ENCODE measurements at regions not wholly inside any gene's neighbourhood (a gene's known extent, or its start where the extent isn't known, plus 50 kb on each side); places are given as distances from the start of the nearest gene placed in this dataset.

- no CpG with 5 or more reads among the region's 1 CpG for WGBS (ENCODE audit: insufficient coverage, insufficient read length)
- H3K27ac ChIP-seq (ENCODE audit: low read length): no peak overlapping the region
- DNase-seq (ENCODE audit: low read depth, low spot score): no peak
- H3K4me1 ChIP-seq (ENCODE audit: control insufficient read depth, insufficient read depth, low read length): no peaks in the 10 kb centered on the region
- H3K27me3 ChIP-seq (ENCODE audit: control insufficient read depth, insufficient read depth, low read length): no peaks in the 10 kb centered on the region
- H3K36me3 ChIP-seq (ENCODE audit: control insufficient read depth, insufficient read depth, low read length): no peaks in the 10 kb centered on the region
- no peaks in the 10 kb centered on the region for H3K9me3 ChIP-seq (ENCODE audit: control insufficient read depth, insufficient read depth, low read length)
- H3K4me3 ChIP-seq (ENCODE audit: low read length): no peak overlapping the region
These were observed 467.7 kb downstream of the SH2D1A start for GRCh38 chrX:124814106-124814505.

DNA sequence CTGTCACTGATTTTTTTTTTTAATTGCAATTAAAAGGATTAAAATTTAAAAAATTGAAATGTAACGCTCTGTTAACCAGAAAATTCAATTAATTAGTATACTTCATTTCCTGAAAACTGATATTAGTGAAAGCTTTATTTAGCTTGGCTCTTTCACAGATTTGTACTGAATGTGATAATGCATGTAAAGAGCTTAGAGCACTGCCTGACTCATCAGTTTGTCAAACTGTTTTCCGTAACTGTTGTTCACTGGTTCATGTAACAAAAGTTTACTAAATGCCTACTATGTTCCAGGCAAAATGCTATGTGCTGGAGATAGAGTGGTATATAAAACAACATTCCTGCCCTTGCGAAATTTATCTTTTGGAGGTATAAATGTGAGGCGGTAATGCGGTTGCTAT, 471.7 kb downstream of the SH2D1A start:
- no CpG with 5 or more reads among the region's 5 CpGs for WGBS (ENCODE audit: insufficient coverage, insufficient read length)
- no peaks in the 10 kb centered on the region for H3K27me3 ChIP-seq (ENCODE audit: control insufficient read depth, insufficient read depth, low read length)
- DNase-seq (ENCODE audit: low read depth, low spot score): no peak

GRCh38 chrX:124818764-124819163, 472.4 kb downstream of the SH2D1A start:
- Histone ChIP-seq H3K9me3 (ENCODE audit: control insufficient read depth, insufficient read depth, low read length) (no peaks in the 10 kb centered on the region), H3K27me3 (ENCODE audit: control insufficient read depth, insufficient read depth, low read length) (no peaks in the 10 kb centered on the region)

More for the DNA sequence above, 471.7 kb downstream of the SH2D1A start:
- no peaks in the 10 kb centered on the region for H3K36me3 ChIP-seq (ENCODE audit: control insufficient read depth, insufficient read depth, low read length)
- no peak overlapping the region for H3K4me3 ChIP-seq (ENCODE audit: low read length)
- no peaks in the 10 kb centered on the region for H3K9me3 ChIP-seq (ENCODE audit: control insufficient read depth, insufficient read depth, low read length)
- H3K4me1 ChIP-seq (ENCODE audit: control insufficient read depth, insufficient read depth, low read length): no peaks in the 10 kb centered on the region
- H3K27ac ChIP-seq (ENCODE audit: low read length): no peak overlapping the region

GRCh38 chrX:124820738-124821137, 474.4 kb downstream of the SH2D1A start:
- no peak overlapping the region for H3K4me3 ChIP-seq (ENCODE audit: low read length)
- H3K9me3 ChIP-seq (ENCODE audit: control insufficient read depth, insufficient read depth, low read length): no peaks in the 10 kb centered on the region
- no peak for DNase-seq (ENCODE audit: low read depth, low spot score)
- H3K4me1 ChIP-seq (ENCODE audit: control insufficient read depth, insufficient read depth, low read length): no peaks in the 10 kb centered on the region
- H3K27ac ChIP-seq (ENCODE audit: low read length): no peak overlapping the region
- H3K36me3 ChIP-seq (ENCODE audit: control insufficient read depth, insufficient read depth, low read length): no peaks in the 10 kb centered on the region
- no CpG with 5 or more reads among the region's 1 CpG for WGBS (ENCODE audit: insufficient coverage, insufficient read length)
- no peaks in the 10 kb centered on the region for H3K27me3 ChIP-seq (ENCODE audit: control insufficient read depth, insufficient read depth, low read length)

More at GRCh38 chrX:124818764-124819163, 472.4 kb downstream of the SH2D1A start:
- no peak for DNase-seq (ENCODE audit: low read depth, low spot score)
- no CpG with 5 or more reads among the region's 1 CpG for WGBS (ENCODE audit: insufficient coverage, insufficient read length)
- H3K4me1 ChIP-seq (ENCODE audit: control insufficient read depth, insufficient read depth, low read length): no peaks in the 10 kb centered on the region
- H3K27ac ChIP-seq (ENCODE audit: low read length): no peak overlapping the region
- H3K4me3 ChIP-seq (ENCODE audit: low read length): no peak overlapping the region
- H3K36me3 ChIP-seq (ENCODE audit: control insufficient read depth, insufficient read depth, low read length): no peaks in the 10 kb centered on the region

GRCh38 chrX:124827258-124827845, 481.0 kb downstream of the SH2D1A start:
- no peak overlapping the region for H3K27ac ChIP-seq (ENCODE audit: low read length)
- no CpG with 5 or more reads among the region's 6 CpGs for WGBS (ENCODE audit: insufficient coverage, insufficient read length)
- no peaks in the 10 kb centered on the region for H3K36me3 ChIP-seq (ENCODE audit: control insufficient read depth, insufficient read depth, low read length)
- H3K27me3 ChIP-seq (ENCODE audit: control insufficient read depth, insufficient read depth, low read length): no peaks in the 10 kb centered on the region
- no peaks in the 10 kb centered on the region for H3K4me1 ChIP-seq (ENCODE audit: control insufficient read depth, insufficient read depth, low read length)
- DNase-seq (ENCODE audit: low read depth, low spot score): no peak
- H3K4me3 ChIP-seq (ENCODE audit: low read length): no peak overlapping the region
- H3K9me3 ChIP-seq (ENCODE audit: control insufficient read depth, insufficient read depth, low read length): no peaks in the 10 kb centered on the region

- WGBS (ENCODE audit: insufficient coverage, insufficient read length): no CpG with 5 or more reads among the region's 5 CpGs
- Histone ChIP-seq H3K4me1 (ENCODE audit: control insufficient read depth, insufficient read depth, low read length) (no peaks in the 10 kb centered on the region), H3K9me3 (ENCODE audit: control insufficient read depth, insufficient read depth, low read length) (no peaks in the 10 kb centered on the region), H3K27me3 (ENCODE audit: control insufficient read depth, insufficient read depth, low read length) (no peaks in the 10 kb centered on the region), H3K36me3 (ENCODE audit: control insufficient read depth, insufficient read depth, low read length) (no peaks in the 10 kb centered on the region), H3K27ac (ENCODE audit: low read length) (no peak overlapping the region), H3K4me3 (ENCODE audit: low read length) (no peak overlapping the region)
- no peak for DNase-seq (ENCODE audit: low read depth, low spot score)
These were observed 483.6 kb downstream of the SH2D1A start for GRCh38 chrX:124829930-124830329.

DNA sequence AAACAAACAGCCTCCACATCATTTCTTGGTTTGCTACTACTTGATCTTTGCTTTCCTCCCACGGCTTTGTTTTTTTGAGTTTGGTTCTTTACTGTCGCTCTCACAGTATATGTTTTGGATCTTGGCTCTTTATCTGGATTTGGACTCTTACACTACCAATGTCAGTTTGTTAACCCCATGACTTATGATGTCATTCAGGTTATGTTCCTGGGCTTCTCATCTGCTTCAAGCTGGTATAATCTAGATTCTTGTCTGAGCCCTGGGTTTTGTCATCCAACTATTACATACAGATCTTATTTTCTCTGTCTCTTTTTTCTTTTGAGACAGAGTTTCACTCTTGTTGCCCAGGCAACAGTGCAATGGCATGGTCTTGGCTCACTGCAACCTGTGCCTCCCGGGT, 482.9 kb upstream of the TEX13C start:
- no peaks in the 10 kb centered on the region for H3K9me3 ChIP-seq (ENCODE audit: control insufficient read depth, insufficient read depth, low read length)
- H3K27ac ChIP-seq (ENCODE audit: low read length): no peak overlapping the region
- WGBS (ENCODE audit: insufficient coverage, insufficient read length): no CpG with 5 or more reads among the region's 3 CpGs
- no peaks in the 10 kb centered on the region for H3K36me3 ChIP-seq (ENCODE audit: control insufficient read depth, insufficient read depth, low read length)
- no peaks in the 10 kb centered on the region for H3K4me1 ChIP-seq (ENCODE audit: control insufficient read depth, insufficient read depth, low read length)
- H3K4me3 ChIP-seq (ENCODE audit: low read length): no peak overlapping the region
- H3K27me3 ChIP-seq (ENCODE audit: control insufficient read depth, insufficient read depth, low read length): no peaks in the 10 kb centered on the region
- DNase-seq (ENCODE audit: low read depth, low spot score): no peak

DNA sequence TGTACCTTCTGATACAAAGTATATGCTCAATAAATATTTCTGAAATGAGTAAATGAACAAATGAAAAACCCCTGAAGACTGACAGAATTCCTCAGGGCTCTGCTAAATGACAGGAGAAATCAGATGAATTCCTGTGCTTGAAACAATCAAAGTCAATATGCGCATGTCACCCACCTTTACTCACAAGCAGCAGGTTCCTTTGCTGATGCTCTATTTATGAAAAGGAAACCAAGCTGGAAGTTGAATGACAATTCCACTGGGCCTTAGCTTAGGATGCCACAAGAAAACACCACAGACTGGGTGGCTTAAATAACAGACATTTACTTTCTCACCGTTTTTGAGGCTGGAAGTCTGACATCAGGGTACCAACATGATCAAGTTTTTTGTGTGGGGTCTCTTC, 477.5 kb upstream of the TEX13C start:
- no peak for DNase-seq (ENCODE audit: low read depth, low spot score)
- Histone ChIP-seq H3K27me3 (ENCODE audit: control insufficient read depth, insufficient read depth, low read length) (no peaks in the 10 kb centered on the region), H3K4me3 (ENCODE audit: low read length) (no peak overlapping the region), H3K4me1 (ENCODE audit: control insufficient read depth, insufficient read depth, low read length) (no peaks in the 10 kb centered on the region; the same call in 1 of the 2 replicates), H3K27ac (ENCODE audit: low read length) (no peak overlapping the region), H3K36me3 (ENCODE audit: control insufficient read depth, insufficient read depth, low read length) (no peaks in the 10 kb centered on the region), H3K9me3 (ENCODE audit: control insufficient read depth, insufficient read depth, low read length) (no peaks in the 10 kb centered on the region)
- WGBS (ENCODE audit: insufficient coverage, insufficient read length): no CpG with 5 or more reads among the region's 2 CpGs

DNA sequence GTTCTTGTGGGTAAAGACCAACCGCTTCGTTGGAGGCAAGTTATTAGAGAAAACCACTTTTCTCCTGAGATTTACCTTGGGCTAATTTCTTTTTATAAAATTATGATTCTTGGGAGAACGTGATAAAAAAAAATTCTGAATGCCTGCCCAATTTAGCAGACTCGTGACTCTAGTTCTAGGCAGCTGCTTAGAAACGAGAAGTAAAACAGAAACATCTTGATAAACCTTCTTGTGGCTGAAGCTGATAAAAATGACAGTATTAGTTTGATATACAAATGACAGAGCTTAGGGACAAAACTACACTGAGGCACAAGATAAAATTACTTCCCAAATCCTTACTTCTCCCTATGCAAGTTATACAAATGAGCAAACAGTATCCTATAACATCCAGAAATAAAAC, 458.9 kb upstream of the TEX13C start:
- H3K4me3 ChIP-seq (ENCODE audit: low read length): no peak overlapping the region
- no peaks in the 10 kb centered on the region for H3K27me3 ChIP-seq (ENCODE audit: control insufficient read depth, insufficient read depth, low read length)
- no CpG with 5 or more reads among the region's 5 CpGs for WGBS (ENCODE audit: insufficient coverage, insufficient read length)
- H3K4me1 ChIP-seq (ENCODE audit: control insufficient read depth, insufficient read depth, low read length): no peaks in the 10 kb centered on the region
- no peaks in the 10 kb centered on the region for H3K9me3 ChIP-seq (ENCODE audit: control insufficient read depth, insufficient read depth, low read length)
- H3K27ac ChIP-seq (ENCODE audit: low read length): no peak overlapping the region
- DNase-seq (ENCODE audit: low read depth, low spot score): no peak
- no peaks in the 10 kb centered on the region for H3K36me3 ChIP-seq (ENCODE audit: control insufficient read depth, insufficient read depth, low read length)

- no peaks in the 10 kb centered on the region for H3K27me3 ChIP-seq (ENCODE audit: control insufficient read depth, insufficient read depth, low read length)
- H3K9me3 ChIP-seq (ENCODE audit: control insufficient read depth, insufficient read depth, low read length): no peaks in the 10 kb centered on the region
- WGBS (ENCODE audit: insufficient coverage, insufficient read length): no CpG with 5 or more reads among the region's 4 CpGs
- no peak for DNase-seq (ENCODE audit: low read depth, low spot score)
- no peak overlapping the region for H3K27ac ChIP-seq (ENCODE audit: low read length)
- H3K4me3 ChIP-seq (ENCODE audit: low read length): no peak overlapping the region
- H3K4me1 ChIP-seq (ENCODE audit: control insufficient read depth, insufficient read depth, low read length): no peaks in the 10 kb centered on the region
- no peaks in the 10 kb centered on the region for H3K36me3 ChIP-seq (ENCODE audit: control insufficient read depth, insufficient read depth, low read length)
These were observed 457.4 kb upstream of the TEX13C start for GRCh38 chrX:124862301-124862700.

GRCh38 chrX:124863303-124863702, 456.4 kb upstream of the TEX13C start:
- Histone ChIP-seq H3K27ac (ENCODE audit: low read length) (no peak overlapping the region), H3K4me3 (ENCODE audit: low read length) (no peak overlapping the region), H3K9me3 (ENCODE audit: control insufficient read depth, insufficient read depth, low read length) (no peaks in the 10 kb centered on the region), H3K36me3 (ENCODE audit: control insufficient read depth, insufficient read depth, low read length) (no peaks in the 10 kb centered on the region), H3K4me1 (ENCODE audit: control insufficient read depth, insufficient read depth, low read length) (no peaks in the 10 kb centered on the region), H3K27me3 (ENCODE audit: control insufficient read depth, insufficient read depth, low read length) (no peaks in the 10 kb centered on the region)
- DNase-seq (ENCODE audit: low read depth, low spot score): no peak
- no CpG with 5 or more reads among the region's 5 CpGs for WGBS (ENCODE audit: insufficient coverage, insufficient read length)
